DMS153 treated with DMSO at 0.1 percent for 48 hours (cell line): ENCODE measurements at regions not wholly inside any gene's neighbourhood (a gene's known extent, or its start where the extent isn't known, plus 50 kb on each side); places are given as distances from the start of the nearest gene placed in this dataset.
A peak's percentile ranks its signal among the peaks of the same experiment; 100 is the strongest.

Experiments used
- DNase-seq: peaks from one replicate; lab custom pipeline; 2025; ENCODE audit not compliant: unreplicated experiment; lab: John Stamatoyannopoulos, UW

DNA sequence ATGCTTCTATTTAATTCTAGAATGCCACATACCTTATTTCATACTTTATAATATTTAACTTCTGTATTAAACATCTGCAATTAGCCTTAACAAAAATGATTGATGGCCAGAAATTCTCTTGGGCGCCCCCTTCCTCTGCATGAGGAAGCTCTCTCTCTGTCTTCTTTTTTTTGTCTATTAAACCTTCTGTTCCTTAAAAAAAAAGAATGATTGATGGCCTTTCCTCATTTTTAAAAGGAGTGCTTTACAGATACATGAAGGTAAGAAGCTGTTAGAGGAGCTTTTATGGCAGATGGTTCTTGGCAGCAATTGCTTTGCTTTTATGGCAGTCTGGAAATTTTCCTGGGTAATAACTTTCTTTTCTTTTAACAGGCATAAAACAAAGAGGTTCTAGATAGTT lies 526.9 kb downstream of the SLC4A3 start:
- no peak for DNase-seq

DNA sequence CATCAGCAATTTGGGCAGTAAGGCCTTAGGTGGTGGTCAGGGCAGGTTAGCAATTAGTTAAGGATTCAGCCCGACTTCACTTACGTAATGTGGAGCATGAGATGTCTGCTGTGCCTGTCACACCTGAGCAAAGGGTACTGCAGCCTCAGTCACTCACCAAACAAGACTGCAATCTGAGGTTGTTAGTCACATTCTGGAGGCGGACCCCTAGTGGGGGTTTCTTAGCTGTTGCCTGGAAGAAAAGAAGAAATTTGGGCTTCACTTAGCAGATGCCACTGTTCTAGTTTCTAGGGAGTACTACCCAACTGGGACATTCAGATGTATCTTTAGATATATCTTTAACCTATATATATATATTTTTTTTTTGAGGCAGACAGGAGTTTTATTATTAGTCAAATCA lies 529.9 kb downstream of the SLC4A3 start:
- DNase-seq, result no peak

DNA sequence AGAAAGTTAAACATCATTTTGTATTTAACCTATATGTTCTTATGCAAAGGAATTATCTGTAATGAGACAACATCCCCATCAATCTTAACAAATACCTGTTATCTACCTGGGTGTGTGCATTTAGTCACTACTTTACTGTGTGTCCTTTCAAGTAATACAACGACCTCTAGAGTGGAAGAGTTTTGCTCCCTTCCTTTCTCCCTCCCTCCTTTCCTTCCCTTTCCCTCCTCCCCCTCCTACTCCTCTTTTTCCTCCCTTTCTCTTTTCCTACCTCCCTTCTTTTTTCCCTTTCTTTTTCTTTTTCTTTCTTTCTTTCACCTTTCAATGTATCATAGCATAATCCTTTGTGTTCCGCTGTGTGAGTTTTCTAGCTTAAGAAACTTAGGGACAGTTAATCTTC lies 532.3 kb downstream of the SLC4A3 start:
- DNase-seq, result no peak

DNA sequence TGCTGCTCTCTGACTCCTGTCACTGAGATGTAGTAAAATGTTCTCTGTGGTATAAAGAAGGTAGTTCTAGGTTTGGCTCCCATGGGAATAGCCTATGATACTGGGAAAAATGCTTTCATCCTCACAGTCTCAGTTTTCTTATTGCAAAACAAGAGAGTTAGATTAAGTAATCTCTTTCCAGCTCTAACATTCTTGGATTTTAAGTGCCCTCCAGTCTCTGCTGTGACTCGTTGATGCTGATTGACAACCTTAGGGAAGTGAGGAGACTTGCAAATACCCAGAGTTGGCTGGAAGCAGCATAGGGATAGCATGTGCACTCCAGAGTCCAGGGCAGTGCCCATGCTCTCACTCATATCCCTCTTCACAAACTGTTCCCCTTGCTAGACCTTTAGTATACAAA lies 534.9 kb downstream of the SLC4A3 start:
- no peak for DNase-seq

DNA sequence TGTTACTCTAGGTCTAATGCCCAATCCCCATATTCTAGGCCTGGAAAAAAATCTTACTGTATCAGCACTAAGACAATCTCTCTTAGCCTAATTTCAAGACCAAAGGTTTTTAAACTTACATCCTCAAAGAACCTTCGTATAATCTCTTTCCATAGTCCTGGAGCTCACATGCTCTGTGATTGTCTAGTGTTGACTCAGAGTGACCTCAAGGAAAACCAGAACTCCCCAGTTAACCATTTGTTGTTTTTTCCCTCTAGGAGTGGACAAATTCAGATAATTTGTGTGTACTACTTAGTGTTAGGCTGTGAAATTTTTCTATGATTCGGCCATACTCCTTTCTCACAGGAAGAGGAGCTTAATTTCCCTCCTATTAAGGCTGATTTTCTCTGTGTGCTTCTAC lies 536.1 kb downstream of the SLC4A3 start:
- no peak for DNase-seq

DNA sequence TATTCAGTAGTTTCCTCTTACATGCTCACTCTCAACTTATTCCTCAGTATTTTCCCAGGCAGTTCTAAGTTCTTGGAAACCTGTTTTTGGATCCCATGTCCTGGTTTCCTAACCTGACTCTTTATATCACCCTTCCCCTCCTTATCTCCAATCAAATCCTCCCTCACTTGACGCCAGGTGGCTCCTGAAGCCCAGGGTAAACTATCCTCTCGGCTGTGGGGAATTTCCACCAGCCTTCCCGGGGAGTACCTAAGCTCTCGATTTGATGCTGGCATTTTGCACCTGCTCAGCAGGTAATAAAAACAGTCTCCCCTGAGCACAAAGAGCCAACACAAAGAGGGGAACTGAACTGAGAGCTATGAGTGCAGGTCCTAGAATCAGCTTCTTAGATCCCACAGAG lies 538.0 kb downstream of the SLC4A3 start:
- DNase-seq, result peak; percentile 90

DNA sequence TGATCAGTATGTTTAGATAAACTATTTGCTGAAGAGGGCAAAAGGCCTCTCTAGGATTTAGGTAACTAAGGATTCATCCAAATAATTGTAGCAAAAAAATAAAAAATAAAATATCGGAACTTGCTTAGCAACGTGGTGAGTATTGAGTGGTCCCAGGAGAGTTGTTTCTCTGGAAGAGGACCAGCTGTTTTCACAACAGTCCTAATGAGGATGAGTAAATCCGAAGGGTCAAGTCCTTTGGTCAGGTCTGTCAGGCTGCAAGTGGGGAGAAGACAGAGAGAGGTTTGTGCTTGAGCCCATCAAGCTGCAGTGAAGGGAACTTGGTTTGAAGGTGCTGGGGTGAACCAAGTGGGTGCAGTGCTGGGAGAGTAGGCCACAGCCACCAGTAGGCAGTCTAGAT lies 539.2 kb downstream of the SLC4A3 start:
- no peak for DNase-seq

DNA sequence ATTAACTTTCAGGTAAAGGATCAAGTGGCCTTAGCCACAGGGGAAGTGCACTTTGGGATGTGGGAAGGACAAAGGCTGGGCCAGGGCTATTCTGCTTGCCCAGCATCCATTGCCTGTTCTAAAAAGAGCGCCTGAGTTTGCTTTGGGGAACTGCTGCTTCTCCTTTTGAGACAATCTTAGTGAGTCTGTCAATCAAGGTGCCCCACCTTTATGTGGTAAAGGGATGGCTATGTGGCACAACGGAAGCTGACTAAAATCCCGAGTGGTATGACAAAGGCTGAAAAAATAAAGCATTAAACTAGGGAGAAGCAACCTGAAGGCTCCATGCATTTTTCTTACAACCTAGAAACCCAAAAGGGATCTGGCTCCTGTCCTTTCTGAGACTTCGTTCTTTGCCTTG lies 540.5 kb downstream of the SLC4A3 start:
- no peak for DNase-seq

DNA sequence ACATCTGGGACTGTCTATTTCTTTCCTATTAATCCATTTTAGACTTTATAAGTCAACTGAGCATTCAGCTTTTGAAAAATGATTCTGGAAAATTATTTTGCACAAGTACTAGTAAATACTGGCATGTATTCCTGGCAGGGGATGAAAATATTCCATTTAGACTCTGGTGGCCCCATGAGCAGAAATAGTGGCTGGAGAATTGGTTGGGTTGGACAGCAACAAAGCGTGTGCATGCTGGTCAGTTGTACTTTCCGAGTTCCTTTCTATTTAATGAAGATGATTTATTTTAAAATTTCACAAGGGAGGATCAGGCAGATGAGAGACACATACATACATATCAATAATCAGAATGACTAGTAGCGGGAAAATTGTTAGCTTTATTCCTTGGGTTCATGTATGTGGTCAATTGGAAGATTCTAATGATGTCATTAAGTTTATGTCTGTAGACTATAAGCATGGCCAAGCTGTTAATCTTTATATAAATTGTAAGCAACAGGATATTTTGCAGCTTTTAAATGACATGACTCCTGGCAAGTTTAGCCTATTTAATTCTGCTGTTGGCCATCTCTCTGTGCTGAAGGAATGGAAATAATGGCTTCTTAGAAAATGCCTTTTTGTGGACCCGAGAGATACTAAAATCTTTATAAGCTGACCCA lies 541.6 kb downstream of the SLC4A3 start:
- DNase-seq, result no peak

DNA sequence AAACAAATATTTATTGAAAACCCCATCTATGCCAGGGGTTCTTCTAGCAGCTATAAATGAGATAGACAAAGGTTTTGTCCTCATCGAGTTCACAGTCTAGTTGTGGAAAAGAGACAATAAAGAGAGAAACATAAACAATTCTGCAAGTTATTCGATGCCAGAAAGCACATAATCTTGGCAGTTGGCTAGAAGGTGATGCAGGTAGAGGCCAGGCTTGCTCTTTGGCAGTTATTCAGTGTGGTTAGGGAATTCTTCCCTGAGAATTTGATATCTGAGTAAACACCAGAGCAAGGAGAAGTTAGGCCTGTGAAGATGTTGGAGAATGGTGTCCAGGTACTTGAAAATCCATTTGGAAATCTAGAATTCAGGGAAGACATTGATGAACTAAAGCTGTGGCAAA lies 547.4 kb downstream of the SLC4A3 start:
- no peak for DNase-seq

DNA sequence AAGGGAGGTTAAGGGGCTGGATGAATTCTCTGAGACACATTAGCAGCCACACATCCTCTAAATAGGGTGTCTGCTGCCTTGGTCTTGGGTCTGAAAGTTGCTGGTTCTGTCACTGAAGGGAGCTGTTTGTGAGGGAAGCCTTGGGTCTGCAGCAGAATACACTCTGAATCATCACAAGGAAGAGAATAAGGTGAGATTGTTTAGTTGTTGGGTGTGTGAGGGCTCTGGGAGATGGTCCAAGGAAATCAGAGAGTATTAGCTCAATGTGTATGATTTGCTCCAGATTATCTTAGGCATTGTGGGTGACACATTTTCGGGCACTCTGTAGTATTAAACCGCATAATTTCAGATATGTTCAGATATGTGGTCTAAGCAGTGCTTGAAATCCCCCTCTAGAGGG lies 548.5 kb downstream of the SLC4A3 start:
- no peak for DNase-seq

DNA sequence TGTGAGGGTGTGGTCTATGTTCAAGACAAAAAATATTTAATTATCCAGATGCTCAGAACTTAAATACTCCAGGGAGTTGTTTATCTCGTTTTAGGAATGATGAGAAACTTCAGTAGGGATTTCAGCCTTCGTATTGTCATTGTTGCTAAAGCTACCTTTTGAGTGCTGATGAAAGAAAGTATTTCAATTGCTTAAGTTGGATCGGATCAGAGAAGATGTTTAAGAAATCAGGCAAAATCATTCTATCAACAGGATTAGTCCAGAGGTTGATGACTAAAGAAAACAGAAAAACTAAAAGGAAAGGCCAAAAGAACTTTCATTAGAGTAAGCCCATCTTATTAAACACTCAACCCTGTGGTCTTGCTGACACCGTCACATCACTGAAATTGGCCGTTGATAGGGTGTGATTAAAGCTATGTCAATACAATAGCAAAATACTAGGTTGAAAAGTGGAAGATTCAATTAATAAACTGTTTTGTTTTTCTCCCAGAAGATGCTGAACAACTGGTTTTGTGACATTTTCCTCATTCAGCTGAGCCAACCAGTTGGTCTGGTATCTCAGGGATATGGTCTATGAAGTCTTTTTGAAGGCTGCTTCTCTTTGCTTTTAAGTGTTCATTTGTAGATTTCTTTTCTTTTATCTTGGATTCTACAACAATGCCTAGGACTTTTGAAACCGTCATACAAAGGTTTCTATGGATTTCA lies 551.7 kb downstream of the SLC4A3 start:
- DNase-seq, result no peak

DNA sequence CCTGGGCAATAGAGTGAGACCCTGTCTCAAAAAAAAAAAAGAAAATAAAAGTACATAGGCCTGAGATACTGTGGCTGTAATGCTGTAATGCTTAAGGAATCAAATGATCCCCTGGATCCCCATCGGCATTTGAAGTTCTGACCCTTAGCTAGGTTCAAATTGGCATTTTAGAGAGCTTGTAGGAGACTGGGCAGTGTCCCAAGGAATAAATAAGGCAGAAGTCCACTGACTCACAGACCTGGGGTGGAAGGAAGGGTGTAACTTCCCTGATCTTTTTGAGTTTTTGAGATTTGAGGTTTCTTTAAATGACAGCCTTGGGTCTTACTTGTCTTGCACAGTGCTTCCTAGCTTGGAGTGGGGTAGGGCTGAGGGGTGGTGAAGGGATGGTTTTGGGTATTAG lies 553.7 kb downstream of the SLC4A3 start:
- no peak for DNase-seq

DNA sequence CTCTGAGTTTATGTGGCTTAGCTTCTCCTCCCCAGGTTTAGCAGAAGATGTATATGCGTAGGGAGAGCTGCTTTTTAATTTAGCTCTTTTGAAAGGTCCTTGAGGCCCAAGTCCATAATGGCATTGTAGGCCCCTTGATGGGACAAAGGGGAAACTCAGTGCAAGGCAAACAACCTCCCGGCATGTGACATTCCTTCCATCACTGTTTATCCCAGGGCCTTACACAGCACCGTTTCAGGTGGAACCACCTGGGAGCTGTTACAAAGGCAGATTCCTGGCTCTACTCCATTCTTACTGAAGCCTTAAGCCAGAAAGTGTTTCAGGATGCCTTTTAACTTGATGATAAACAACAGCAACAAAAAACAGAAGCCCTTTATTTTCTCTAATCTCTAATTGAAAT lies 555.4 kb downstream of the SLC4A3 start:
- no peak for DNase-seq

DNA sequence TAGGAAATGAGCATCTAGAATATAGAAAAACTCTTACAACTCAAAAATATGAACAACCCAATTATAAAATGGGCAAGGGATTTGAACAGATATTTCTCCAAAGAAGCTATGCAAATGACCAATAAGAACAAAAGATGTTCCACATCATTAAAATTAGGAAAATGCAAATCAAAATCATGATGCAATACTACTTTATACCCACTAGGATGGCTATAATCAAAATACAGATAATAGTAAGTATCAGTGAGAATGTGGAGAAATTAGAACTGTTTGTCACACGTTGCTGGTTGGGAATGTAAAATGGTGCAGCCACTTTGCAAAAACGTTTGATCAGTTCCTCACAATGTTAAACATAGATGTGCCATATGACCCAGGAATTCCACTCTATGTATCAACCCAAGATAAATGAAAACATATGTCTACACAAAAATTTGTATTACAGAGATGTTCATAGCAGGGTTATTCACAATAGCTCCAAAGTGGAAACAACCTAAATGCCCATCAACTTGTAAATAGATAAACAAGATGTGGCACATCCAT lies 558.4 kb downstream of the SLC4A3 start:
- no peak for DNase-seq

DNA sequence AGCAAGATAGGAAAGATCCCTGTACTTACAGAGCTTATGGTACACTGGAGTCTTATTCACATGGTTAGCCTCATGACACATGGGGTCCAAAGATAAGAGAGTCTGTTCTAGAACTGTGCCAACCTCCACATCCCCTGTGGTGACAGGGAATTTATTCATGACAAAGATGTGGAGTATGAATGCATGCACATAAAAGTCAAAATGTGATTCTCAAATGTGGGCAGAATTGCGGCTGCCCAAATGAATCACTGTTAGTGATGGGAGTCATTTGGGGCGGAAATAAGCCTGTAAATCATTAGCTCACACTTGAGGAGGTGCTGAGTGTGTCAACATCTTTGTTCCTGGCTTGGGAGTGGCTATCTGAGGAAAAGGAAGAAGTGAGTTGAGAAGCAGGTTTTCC lies 560.6 kb downstream of the SLC4A3 start:
- no peak for DNase-seq

DNA sequence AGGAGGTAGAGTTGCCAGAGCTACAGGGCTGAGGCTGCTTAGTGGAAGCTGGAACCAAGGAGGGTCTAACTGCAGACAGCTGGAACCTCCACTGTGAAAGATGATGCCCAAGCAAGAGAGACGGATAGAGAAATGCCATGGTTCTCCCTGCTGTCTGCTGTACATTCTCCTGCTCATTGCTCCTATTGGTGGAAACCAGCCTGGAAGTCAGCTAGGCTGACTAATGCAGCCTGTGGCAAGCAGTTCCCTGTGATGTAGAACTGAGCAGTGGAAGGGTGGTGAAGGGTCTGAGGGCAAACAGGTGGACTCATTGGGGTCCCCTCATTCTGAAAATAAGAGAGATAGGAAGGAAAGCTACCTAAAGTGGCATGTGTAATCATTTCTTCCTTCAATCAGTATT lies 563.6 kb downstream of the SLC4A3 start:
- no peak for DNase-seq

DNA sequence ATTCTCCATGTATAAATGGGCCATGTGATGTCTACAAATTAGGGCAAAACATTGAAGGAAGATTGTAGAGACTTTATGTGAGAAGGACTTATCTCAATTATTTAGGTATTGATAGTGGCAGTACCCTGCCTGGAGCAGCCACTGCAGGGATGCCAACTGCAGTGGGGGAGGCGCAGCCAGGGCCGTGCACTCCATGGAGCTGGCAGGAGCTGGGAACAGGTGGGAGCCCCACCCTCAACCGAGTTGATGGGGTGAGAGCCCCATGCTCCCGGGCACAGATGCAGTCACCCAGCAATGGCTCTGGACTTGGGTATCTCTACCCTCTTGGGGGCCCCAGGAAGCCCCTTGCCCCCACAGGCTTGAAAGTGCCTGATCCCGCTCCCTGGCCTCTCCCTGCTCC lies 564.3 kb downstream of the SLC4A3 start:
- no peak for DNase-seq

DNA sequence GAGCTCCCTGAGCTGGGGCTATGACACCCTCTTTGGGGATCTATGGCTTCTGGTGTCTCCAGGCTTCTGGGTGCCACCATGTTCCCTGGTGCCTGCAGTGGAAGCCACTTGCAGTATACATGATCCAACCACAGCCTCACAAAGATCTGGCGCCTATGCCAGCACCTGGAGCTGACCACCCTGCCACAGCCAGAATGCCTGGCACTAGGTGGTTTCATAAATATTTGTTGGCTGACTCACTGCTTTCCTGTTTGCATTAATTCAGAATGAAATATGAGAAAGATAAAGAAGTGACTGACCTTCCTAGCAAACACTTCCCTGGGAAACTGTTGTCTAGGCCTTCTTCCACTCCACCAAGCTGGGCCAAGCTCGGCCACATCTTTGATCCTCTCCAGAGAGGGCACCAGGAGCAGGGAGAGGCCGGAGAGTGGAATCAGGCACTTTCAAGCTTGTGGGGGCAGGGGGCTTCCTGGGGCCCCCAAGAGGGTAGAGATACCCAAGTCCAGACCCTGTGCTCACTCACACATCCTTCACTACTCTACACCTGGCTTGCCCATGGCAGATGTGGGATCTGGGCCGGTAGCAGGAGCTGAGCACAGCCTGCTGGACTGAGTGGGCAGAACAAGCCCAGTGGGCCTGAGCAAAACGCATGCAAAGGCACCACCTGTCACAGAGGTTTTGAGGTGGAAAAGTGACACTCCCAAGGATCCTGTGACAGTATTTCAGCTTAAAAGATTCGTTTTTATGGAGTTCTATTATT lies 565.7 kb downstream of the SLC4A3 start:
- no peak for DNase-seq

DNA sequence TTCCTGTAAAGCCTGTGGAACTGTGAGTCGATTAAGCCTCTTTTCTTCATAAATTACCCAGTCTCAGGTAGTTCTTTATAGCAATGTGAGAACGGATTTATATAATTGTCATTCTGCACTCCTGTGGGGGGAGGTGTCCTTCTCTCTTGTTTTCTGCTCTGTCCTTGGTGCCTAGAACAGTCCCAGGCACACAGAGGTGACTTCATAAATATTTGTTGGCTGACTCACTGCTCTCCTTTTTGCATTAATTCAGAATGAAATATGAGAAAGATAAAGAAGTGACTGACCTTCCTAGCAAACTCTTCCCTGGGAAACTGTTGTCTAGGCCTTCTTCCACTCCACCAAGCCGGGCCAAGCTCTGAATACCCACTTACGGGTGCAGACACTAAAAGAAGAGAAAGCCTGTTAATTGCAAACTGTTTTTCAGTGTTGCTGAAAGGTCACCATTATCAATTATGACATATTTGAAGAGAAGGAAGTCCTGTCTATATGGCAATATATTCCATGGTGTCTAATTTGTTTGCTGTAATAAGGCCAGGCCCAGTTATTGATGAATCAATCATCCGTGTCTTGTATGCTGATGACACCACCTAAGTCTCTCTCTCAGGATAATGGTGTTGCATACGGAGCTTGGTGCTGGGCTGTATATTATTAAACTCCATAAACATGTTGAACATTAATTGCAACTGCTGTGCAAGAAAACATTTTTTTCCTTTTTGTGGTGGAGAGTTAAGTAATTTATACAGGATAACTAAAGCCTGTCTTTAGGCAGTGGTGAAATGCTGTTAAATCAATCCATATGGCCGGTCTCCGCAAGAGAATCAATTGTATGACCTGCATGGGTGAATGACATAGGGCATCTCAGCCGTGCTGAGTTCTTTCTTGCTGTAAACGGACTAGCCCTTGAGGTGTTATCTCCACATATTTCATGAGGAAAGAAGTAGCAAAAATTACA lies 567.5 kb downstream of the SLC4A3 start:
- no peak for DNase-seq

DNA sequence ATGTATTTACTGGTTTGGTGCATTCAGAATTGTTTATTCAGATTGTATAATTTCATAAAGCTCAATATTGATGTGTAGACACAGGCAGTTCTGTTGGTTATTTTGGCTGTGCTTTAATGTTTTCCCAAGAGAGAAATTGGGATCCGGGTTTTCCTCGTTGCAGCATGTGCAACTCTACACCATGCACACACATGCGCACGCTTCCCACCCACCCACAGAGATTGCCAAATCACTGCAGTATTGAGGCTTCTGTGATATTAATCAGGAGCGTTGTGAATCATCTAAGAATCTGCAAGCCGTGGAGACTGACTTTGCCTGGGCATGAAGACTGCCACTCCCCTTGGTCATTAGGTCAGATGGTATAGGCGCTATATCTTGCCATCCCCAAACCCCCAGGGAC lies 571.5 kb downstream of the SLC4A3 start:
- DNase-seq, result no peak
